ENCODE measurements at regions not wholly inside any gene's neighbourhood (a gene's known extent, or its start where the extent isn't known, plus 50 kb on each side); places are given as distances from the start of the nearest gene placed in this dataset.

DNA sequence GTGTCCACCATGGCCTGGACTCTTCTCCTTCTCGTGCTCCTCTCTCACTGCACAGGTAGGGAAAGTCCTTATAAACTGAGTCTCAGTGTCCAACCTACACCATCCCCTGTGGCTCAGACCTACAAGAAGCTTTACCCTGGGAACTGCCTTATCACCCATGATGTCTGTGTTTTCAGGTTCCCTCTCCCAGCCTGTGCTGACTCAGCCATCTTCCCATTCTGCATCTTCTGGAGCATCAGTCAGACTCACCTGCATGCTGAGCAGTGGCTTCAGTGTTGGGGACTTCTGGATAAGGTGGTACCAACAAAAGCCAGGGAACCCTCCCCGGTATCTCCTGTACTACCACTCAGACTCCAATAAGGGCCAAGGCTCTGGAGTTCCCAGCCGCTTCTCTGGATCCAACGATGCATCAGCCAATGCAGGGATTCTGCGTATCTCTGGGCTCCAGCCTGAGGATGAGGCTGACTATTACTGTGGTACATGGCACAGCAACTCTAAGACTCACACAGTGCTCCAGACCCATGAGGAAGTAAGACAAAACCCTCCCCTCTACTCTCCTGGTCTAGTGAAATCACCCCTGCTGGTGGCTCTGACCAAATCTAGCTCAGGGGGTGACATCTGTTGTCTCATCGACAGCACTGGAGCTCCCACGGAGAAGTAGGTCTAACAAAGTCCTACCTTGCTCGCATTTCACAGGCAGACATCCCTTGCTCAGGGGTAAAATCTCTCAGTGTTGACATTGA is 74.3 kb downstream of the VPREB1 start:
- H4K5ac ChIP-seq (ENCODE audit: insufficient read length, low read depth, low read length), result no peak overlapping the region
- peaks cover 63% of the 10 kb centered on the region for H3K27me3 Mint-ChIP-seq (ENCODE audit: low read depth)
- WGBS (ENCODE audit: extremely low coverage, insufficient read length, low lambda C conversion rate), result no CpG with 5 or more reads among the region's 8 CpGs

More for the DNA sequence above, 74.3 kb downstream of the VPREB1 start:
- H3K27ac ChIP-seq (ENCODE audit: insufficient read length, low read depth, low read length), result no peak overlapping the region
- no peak overlapping the region for H3K4ac ChIP-seq (ENCODE audit: low read depth, low read length)
- H2BK120ac ChIP-seq (ENCODE audit: low read depth, low read length, poor library complexity, severe bottlenecking), result no peak overlapping the region
- no peak overlapping the region for H3T11ph ChIP-seq (ENCODE audit: low read length)
- H3K56ac ChIP-seq (ENCODE audit: insufficient read length, low read depth, low read length), result no peak overlapping the region
- TF ChIP-seq, protein P1, sequence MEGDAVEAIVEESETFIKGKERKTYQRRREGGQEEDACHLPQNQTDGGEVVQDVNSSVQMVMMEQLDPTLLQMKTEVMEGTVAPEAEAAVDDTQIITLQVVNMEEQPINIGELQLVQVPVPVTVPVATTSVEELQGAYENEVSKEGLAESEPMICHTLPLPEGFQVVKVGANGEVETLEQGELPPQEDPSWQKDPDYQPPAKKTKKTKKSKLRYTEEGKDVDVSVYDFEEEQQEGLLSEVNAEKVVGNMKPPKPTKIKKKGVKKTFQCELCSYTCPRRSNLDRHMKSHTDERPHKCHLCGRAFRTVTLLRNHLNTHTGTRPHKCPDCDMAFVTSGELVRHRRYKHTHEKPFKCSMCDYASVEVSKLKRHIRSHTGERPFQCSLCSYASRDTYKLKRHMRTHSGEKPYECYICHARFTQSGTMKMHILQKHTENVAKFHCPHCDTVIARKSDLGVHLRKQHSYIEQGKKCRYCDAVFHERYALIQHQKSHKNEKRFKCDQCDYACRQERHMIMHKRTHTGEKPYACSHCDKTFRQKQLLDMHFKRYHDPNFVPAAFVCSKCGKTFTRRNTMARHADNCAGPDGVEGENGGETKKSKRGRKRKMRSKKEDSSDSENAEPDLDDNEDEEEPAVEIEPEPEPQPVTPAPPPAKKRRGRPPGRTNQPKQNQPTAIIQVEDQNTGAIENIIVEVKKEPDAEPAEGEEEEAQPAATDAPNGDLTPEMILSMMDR (conservative IDR thresholded peaks at IDR 0.05), result no peak
- no peak overlapping the region for H3K18ac ChIP-seq (ENCODE audit: insufficient read length, low read depth, low read length)
- no peaks in the 10 kb centered on the region for H3K23me2 ChIP-seq (ENCODE audit: insufficient read length, low read depth, low read length, poor library complexity, severe bottlenecking)
- no peaks in the 10 kb centered on the region for H3K79me1 ChIP-seq (ENCODE audit: insufficient read depth, low read depth, low read length, poor library complexity, severe bottlenecking)
- H2BK12ac ChIP-seq (ENCODE audit: insufficient read length, low read depth, low read length), result no peak overlapping the region
- no peak overlapping the region for H4K8ac ChIP-seq (replicated peaks; ENCODE audit: insufficient read length, low read depth, low read length)
- H3K9ac ChIP-seq (ENCODE audit: extremely low read depth, insufficient read length, low read length), result no peak overlapping the region
- no peak overlapping the region for H4K91ac ChIP-seq (ENCODE audit: insufficient read length, low read depth, low read length)
- no peaks in the 10 kb centered on the region; the same call in 1 of the 2 replicates for H3K27me3 ChIP-seq (ENCODE audit: insufficient read depth, low read length)
- H3K4me1 ChIP-seq (ENCODE audit: insufficient read depth, low read length), result peaks cover 4% of the 10 kb centered on the region; the same call in 1 of the 2 replicates
- Mint-ChIP-seq H3K36me3 (ENCODE audit: insufficient read depth in 1 of 3, low read depth in 3 of 3) (peaks cover 40 to 47% (median 43%) of the 10 kb centered on the region in 3 experiments), H3K27ac (no peak overlapping the region), H3K9me3 (peaks cover 0 to 7% of the 10 kb centered on the region in 2 experiments; a peak in 2 of 5 replicates), H3K4me3 (no peak overlapping the region), H3K4me1 (peaks cover 24 to 27% of the 10 kb centered on the region in 2 experiments)
- H3K9me3 ChIP-seq (ENCODE audit: control insufficient read depth, low read depth, low read length), result no peaks in the 10 kb centered on the region
- no peaks in the 10 kb centered on the region for H4K20me1 ChIP-seq (ENCODE audit: control insufficient read depth, insufficient read depth, insufficient read length)
- H2BK20ac ChIP-seq (ENCODE audit: low read depth, low read length, poor library complexity, severe bottlenecking), result no peak overlapping the region
- H3K14ac ChIP-seq (ENCODE audit: insufficient read depth, low read length), result no peak overlapping the region
- H3K79me2 ChIP-seq (ENCODE audit: insufficient read depth, low read length), result no peaks in the 10 kb centered on the region
- H2AFZ ChIP-seq (ENCODE audit: low read length), result no peak overlapping the region
- no peak overlapping the region for H2AK5ac ChIP-seq (ENCODE audit: insufficient read length, low read length)
- H3K4me2 ChIP-seq (ENCODE audit: insufficient read depth, insufficient read length, low read length), result no peak overlapping the region
- no peak overlapping the region for H2BK5ac ChIP-seq (ENCODE audit: insufficient read length, low read length)
- H3K23ac ChIP-seq (ENCODE audit: insufficient read length, low read depth, low read length), result no peak overlapping the region
- DNase-seq, result no peak
- H2BK15ac ChIP-seq (ENCODE audit: low read depth, low read length), result no peak overlapping the region
